ENCODE measurements at regions not wholly inside any gene's neighbourhood (a gene's known extent, or its start where the extent isn't known, plus 50 kb on each side); places are given as distances from the start of the nearest gene placed in this dataset.

DNA sequence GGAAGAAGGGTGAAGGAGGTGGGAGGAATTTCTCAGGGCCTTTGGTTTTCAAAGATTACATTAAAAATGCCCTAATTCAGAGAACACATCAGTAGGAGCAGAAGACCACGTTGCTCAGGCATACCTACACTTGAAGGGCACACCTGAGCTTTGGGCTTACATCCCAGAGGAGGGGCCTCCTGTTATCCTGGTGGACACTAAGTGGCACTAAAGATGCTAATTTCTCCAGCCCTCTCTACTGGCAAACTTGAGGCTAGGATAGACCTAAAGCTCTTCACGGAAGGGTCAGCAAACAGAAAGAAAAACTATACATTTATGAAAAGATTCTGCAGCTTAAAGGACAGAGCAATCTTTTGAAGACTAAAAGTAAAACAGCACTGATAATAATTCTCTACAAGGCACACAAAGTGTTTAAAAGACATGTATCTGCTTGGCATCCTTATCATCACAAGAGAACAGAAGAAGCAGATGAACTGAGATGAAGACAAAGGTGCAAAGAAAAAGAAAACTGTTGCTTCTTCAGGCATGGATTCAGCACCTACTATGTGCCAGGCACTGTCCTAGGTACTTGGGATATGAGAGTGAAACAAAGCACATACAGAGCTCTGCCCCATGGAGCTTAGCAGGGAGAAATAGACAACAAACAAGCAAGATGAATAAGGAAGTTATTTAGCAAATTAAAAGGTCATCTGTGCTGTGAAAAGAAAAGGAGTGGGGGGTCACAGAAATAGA lies 137.5 kb downstream of the NUAK1 start:
- no peak for TF ChIP-seq CTCF (IDR thresholded peaks at IDR 0.05; ENCODE audit: low read depth, low read length)
- no peak for DNase-seq (ENCODE audit: extremely low read depth, low read depth)

DNA sequence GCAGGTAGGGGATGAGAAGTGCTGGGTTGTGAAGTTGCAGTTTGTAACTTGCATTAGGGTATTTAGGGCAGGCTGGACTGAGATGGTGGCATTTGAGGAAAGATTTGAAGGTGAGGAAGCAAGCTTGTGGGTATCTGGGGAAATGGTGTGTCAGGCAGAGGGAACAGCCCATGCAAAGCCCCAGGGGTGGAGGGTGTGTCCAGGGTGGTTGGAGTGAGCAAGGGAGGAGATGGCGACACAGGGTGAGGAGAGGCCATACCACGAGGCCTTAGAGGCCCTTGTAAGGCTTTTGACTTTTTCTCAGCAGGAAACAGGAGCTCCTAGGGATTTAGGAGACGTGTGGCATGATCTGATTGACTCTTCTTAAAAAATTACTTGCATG lies 136.9 kb downstream of the NUAK1 start:
- no peak for DNase-seq (ENCODE audit: extremely low read depth, low read depth)
- TF ChIP-seq CTCF (IDR thresholded peaks at IDR 0.05; ENCODE audit: low read depth, low read length) = no peak

DNA sequence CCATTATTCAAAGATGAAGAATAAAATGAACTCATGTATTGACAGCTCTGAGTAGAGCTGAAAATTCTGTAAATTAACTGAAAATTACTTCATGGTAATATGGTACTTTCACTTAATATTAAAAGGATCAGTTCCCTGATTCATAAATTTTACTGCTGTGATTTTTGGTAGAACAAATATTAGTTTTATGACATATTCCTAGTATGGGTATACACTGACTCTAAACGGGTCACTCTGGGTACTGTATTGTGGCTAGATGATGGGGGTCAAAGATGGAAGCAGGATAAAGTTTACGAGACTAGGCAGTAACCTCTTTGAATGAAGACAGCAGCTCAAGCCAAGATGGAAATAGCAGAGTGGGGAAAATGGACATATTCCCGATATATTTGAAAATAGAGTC lies 135.5 kb downstream of the NUAK1 start:
- TF ChIP-seq CTCF (IDR thresholded peaks at IDR 0.05; ENCODE audit: low read depth, low read length) = no peak

GRCh38 chr12:106004289-106004688 lies 134.5 kb downstream of the NUAK1 start:
- DNase-seq (ENCODE audit: extremely low read depth, low read depth) = no peak
- TF ChIP-seq CTCF (IDR thresholded peaks at IDR 0.05; ENCODE audit: low read depth, low read length) = no peak

More for the DNA sequence above, 135.5 kb downstream of the NUAK1 start:
- DNase-seq (ENCODE audit: extremely low read depth, low read depth) = no peak

- DNase-seq (ENCODE audit: extremely low read depth, low read depth) = no peak
- TF ChIP-seq CTCF (IDR thresholded peaks at IDR 0.05; ENCODE audit: low read depth, low read length) = no peak
Measured at GRCh38 chr12:106006382-106006781, 132.4 kb downstream of the NUAK1 start.

DNA sequence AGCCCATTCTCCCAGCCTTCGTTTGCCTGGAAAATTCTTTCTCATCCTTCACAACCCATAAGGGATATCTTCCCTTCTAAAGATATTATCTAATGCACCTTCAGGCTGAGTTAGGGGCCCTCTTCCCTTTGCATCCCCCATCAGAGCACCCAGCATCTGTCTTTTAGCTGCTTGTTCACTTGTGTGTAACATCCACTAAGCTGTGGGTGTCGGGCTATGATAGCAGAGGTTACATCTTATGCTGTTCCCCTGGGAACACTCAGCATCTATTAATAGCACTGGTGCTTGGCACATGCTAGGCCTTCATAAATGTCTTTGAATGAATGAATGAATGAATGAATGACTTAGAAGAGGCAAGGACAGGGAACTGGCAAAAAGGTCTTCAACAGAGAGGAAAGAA lies 131.8 kb downstream of the NUAK1 start:
- no peak for TF ChIP-seq CTCF (IDR thresholded peaks at IDR 0.05; ENCODE audit: low read depth, low read length)

DNA sequence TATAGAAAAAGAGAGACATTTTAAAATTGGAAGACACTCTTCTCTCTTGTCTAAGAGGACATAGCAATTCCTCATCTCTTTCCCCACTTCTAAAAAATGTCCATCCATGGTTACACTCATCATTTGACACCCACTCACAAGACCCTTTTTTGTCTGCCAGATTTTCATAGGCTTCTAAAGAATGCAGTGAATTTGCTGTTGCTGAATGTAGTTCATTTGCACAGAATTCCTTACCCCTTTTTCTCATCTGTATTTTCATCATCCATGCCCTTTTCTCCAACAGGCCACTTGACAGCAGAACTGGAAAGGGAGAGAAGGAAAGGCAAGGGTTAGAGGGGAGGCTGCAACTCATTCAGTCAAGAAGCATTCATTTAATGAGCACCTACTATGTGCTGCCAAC lies 128.0 kb downstream of the NUAK1 start:
- TF ChIP-seq CTCF (IDR thresholded peaks at IDR 0.05; ENCODE audit: low read depth, low read length) = no peak
- no peak for DNase-seq (ENCODE audit: extremely low read depth, low read depth)

More for the DNA sequence above, 131.8 kb downstream of the NUAK1 start:
- no peak for DNase-seq (ENCODE audit: extremely low read depth, low read depth)

Data from AG09319 (cell line).